GM19043 (cell line): ENCODE measurements at regions not wholly inside any gene's neighbourhood (a gene's known extent, or its start where the extent isn't known, plus 50 kb on each side); places are given as distances from the start of the nearest gene placed in this dataset.

ENCODE experiments used
- ATAC-seq: cut with Tn5 transposase; IDR thresholded peaks from one replicate; pipeline ENCODE4 v1.9.1; 2021; ENCODE audit warnings: low read depth; ENCODE audit not compliant: unreplicated experiment

DNA sequence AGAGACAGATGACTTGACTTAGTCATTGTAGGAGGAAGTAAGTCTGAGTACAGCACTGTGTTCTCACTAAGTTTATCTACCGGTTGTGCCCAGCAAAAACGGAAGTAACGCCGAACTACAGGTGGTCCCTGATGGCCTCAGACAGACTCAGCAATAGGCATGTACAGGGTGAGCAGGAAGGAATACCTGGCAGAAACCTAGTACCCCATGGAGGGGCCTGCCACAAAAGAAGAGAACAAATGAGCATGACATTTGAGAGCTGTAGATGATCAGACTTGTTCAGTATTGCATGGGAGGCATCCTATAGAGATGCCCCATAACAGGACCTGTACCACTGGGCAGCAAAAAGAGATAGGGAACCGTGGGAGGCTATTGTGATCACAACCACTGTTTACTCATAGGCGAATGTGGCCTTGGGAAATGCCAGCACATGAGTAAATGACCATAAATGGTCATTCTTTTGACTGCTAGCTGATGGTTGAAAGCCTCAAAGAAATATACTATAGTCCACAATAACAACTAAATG is 106.4 kb upstream of the TAB2 start:
- ATAC-seq: peak; percentile 65

DNA sequence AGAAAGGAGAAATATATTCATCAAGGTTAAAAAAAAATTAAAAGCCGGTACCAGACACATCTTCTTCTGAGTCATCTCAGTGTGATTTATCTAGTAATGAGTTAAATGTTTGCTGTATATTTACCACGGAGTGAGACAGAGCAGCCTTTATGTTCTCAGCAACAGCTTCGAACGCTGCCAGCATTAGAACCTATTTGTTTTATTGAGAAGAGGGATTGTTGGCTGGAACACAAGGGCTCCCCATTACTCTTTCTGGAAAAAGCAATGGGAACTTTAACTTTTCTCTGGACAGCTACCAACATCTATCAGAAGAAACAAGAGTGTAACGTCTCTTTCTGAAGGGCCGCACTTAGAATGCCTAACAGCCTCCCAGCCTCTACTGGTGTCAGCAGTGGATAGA is 105.3 kb upstream of the TAB2 start:
- ATAC-seq: no peak

DNA sequence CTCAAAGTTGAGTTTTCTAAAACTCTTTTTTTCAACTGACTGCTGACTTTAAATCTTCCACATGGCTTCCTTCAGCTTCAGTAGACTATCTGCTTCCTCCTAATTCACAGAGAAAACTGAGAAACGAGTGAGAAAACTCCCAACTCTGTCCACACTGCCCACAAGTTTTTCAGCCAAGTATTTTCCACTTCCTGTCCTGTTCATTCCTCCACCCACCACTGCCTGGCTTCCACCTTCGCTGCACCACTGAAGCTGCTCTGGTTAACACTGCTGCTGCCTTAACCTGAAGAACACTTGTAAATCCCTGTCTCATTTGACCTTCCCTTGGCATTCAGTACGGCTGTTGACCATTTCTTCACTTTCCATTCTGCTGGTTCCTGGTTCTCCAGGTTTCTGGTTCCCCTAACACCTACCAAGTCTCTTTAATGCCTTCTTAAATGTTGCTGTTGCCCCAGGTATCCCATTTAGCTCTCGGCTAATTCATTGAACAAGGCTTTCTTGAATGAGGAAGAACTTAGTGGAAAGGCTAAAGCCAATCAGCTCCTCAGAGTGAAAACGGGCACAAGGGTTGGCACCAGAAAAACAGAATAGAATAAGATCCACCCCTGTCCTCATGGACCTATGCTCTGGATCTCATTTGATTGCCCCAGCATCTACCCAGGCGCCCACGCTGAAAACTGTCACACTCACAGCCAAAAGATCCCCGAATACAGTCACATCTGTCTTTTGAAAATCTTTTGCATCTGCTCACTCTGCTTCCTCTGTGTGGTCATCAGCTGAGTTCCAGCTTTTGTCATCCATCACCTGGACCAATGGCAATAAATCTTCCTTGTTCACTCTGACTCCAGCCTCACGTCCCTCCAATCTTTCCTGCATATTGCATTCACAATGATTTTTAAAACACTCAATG is 104.4 kb upstream of the TAB2 start:
- no peak for ATAC-seq

DNA sequence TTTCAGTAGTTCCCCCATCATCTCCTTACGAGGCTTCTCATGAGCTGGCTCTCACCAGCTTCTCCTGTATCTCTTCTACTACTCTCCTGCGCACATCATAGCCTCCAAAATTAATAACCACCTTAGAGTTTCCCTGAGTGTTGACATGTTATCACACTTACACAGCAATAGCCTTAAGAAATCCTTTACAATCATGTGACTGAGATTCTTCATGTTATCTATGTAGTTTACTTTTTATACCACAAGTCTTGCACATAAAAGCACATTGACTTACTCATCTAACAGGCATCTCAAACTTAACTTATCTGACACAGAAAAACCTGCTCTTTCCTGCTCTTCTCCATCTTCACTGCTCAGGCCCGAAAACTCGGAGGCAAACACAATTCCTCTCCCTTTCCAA is 103.7 kb upstream of the TAB2 start:
- no peak for ATAC-seq

DNA sequence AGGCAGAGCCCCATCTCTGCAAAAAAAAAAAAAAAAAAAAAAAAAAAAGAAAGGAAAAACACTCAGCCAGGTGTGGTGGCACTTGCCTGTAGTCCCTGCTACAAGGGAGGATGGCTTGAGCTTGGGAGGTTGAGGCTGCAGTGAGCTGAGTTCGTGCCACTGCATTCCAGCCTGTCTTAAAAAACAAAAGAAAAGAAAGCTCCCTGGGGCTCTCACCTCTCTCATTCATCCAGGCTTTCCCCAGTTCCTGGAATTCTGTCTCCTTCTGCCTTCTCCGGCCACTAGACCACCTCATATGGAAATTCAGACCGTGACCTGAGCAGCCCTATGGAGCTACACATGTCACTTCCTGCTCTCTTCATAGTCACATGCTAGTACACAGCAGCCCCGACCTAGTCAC is 101.1 kb upstream of the TAB2 start:
- ATAC-seq: no peak

DNA sequence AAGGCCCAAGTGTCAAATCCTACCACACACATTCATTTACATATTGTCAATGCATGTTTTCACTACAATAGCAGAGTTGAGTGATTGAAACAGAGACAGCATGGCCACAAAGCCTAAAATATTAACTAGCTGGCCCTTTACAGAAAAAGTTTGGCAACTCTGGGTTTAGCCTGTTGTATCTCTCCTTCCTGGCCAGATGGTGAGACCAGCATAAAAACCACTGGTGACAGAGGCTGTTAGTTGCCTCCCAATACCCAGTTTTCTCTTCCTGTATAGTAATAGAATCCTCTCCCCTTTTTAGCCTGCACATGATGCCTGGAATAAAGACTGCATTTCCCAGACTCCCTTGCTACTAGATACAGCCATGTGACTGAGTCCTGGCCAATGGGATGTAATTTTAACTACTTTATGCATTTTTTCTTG is 100.0 kb upstream of the TAB2 start:
- ATAC-seq: peak; percentile 75

DNA sequence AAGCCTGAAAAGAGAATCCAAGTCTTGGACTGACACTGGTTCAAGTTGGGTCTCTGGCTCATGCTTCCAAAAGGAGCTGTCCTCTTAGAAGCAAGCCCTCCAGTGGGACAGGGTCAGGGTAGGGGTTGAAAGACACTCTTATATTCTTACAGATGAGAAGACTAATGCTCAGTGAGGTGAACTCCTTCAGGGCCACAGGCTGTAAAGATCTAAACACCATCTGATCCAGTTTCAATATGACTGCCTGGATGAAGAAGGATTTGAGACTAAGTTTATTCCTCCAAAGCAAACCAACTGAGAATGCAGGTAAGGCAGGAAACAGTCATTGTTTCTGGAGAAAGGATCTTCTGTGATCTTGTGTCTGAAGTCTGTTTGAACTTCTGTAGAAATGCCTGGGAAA is 99.0 kb upstream of the TAB2 start:
- no peak for ATAC-seq

DNA sequence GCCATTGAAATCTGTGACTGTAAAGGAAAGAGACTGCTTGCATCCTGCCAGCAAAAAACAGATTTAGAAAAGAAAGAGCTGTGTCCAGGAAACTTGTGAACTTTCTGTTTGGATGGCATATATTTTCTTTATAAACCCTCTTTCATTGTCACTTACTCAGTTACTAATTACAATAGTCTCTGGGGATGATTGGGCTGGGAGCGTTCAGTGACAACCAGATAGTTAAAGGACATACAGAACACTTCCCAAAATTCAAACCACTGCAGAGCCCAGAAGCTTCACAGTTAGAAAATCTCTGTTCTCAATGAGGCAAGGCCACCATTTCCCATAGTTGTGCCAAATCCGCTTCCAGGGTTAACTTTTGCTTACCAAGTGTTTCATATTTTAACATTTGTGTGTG is 98.6 kb upstream of the TAB2 start:
- no peak for ATAC-seq

DNA sequence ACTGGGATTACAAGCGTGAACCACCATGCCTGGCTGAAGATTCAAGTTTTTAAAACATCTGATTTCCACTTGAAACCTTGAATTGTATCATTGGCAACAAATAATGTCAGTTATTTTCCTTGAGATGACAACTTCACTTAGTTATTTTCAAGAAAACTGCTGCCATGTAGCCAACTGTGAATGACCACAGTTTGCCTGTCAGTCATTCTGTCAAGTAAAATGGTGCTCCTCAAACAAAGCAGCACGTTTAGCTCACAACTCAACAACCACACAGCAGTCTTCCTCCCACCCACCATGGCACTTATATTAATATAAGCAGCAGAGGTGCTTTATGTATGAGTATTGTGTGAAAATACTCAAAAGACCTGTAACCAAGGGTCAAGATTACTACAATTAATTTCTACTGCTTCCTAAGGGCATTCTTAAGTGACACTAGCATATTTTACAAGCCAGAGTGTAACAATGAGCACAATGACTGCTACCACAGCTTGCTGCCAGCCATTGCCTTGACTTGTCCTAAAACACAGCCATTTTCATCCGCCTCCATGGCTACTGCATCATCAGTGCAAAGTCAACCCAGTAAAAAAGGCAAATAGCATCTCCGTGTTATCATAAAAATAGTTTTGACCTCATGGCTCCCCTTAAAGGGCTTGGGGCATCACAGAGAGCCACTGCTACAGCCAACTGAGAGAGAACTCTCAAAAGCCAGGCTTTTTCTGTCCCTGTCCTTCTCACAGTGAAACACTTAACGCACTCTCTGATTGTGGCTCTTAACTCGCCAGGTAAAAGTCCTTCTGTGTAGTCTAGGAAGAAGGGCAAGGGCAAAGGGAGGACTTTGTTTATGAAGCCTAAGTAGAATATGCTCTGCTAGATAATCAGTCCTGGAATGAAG is 96.4 kb upstream of the TAB2 start:
- ATAC-seq: no peak

DNA sequence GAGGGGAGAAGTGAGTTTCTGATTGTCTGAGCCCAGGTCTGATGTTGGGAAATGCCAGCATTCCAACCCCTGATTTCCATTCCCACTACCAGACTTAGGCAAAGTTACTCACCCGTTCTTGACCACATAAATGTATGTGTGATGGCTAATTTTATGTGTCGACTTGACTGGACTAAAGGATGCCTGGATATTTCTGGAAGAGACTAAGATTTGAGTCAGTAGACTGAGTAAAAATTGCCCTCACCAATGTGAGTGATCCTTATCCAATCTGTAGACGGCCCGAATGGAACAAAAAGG is 95.8 kb upstream of the TAB2 start:
- no peak for ATAC-seq

DNA sequence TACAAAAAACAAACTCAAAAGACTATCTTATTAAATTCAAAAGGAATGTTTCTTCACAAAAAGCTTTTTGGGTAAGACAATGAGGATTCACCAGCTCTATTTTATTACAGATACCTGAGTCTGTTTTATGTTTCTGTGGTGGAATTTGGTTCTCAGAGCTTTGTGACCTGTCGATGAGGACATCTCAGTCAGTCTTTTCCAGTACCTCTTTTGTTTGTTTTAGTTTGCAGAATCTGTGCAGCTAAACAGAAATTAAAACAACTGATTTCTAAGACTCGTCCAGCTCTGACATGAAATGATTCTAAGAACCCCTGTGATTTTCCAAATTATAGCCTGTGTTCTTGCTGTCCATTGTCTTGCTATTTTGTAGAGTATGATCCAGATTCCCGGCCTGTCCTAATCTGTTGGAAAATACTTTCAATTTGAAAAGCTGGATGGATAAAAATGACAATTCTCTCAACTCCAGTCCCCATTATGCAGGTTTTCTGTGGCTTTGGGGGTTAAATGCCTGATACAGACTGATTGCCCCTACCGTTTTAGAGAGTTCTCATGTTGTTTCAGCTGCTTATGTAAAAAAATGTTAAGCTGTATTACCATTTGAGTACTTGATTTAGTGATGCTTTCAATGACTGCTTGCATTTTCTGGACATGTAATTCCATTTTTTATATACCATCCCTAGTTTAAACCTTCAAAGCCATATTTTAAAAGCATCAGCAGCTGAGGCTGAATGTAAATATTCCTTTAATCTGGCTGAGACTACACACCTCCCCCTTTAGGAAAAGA is 94.2 kb upstream of the TAB2 start:
- no peak for ATAC-seq

DNA sequence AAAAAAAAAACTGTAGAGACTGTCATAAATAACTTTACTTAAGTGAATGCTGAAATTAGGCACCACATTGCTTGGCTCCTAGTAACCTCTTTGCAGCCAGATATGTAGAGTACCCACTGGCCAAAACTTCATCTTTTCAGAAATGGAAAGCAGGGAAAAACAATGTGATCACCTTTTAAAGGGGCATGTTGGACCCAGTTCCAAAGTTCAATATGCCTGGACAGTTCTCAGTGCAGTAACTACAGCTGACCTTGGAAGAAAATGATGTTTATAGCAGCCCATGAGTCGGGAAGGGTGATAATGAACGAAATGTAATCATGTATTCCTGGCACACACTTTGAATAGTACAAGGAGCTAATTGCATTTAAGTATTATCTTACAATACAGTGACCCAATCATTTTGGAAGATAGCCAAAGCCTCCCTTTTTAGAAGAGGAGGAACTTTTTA is 93.6 kb upstream of the TAB2 start:
- ATAC-seq: no peak

DNA sequence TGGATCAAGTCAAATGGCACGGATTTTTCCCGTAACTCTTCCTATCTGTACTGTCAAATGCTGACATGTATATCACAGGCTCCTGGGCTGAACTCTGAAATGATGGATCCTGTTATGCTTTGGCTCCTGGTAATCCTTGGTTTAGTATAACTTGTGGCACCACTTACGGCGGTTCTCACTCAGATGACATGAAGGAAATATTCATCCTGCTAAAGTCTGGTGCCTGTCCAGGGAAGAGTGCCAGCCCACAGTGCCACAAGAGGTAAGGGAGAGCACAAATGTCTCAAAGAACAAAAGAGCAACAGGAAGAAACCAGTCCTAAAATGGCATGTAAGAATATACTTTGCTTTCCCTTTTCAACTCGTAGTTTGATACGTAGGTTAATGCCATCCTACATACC is 93.1 kb upstream of the TAB2 start:
- ATAC-seq: no peak

DNA sequence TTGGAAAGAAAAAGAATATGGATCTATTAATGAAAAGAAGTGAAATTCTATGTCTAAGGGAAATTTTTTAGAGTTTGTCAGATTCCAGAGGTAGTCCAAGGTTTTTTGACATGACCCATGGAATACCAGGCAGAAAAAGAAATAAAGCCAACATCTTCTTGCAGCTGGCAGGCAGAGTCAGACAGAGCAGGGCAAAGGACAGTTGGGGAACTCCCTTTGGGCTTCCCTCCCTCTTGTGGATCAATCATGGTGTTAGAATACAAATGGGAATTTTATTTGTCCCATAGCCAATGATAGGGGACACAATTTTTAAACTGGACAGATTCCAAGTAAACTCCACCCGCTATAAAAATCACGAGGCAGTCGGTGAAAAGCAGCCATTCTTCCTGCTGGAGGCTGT is 92.1 kb upstream of the TAB2 start:
- no peak for ATAC-seq

DNA sequence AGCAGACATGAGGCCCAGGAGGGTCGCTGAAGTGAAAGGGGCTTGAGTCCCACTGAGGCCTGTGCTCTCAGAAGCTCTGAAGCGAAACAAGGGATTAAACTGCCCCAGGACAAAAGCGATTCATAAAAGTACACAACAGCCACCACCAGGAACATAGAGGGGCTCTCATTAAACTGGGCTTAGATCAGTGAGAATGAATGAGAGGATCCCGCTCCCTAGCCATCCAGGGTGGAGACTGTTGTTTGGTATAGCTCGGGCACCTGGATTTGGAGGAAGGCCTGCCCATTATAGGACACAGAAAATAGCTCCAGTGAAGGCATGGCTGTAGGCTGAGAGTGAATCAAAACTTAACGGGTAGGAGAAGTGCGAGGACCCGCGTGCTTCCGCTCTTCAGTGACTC is 91.6 kb upstream of the TAB2 start:
- ATAC-seq: no peak

DNA sequence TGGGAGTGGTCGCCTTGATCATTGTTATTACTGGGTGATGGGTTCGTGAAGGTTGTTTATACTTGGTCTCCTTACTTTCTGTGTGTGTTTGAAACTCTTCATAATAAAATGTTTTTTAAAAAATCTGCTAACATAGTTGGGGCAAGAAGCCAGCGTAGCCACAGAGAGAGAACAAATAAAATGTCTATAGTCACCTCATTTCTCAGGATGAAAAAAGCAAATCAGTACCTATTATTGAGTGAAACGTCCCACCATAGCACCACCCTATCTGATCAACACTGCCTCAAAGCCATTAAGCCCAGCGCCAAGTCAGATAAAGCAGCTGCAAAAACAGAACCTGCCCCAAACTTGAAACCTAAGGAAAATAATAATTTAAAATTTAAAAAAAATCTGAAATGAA is 89.7 kb upstream of the TAB2 start:
- no peak for ATAC-seq

DNA sequence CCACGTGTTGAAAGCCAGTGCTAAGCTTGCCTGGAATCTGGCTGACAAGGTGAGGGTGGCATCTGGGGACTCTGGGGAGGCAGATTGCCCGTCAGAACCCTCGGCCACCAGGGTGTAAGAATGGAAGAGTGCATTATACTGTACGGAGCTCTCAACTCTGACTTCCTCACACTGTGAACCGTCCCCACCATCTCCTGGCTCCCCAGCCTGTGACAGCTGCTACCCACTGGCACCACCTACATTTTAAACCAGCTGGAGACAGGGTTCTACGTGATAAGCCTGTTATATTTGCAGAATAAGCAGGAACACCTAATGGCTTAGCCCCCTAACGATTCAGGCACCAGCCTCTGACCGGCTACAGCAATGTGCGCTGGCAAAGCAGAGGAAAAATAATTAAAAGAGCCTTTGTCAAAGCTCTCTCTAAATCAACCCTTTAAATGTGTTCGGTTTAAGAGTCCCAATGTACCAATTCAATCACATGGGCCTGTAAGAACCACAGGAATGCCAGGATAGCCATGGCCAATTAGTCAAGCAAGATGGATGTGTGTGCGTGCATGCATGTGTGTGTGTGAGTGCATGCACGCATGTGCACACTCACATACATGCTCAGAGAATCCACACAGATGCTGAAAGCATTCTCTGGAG is 89.1 kb upstream of the TAB2 start:
- ATAC-seq: no peak

DNA sequence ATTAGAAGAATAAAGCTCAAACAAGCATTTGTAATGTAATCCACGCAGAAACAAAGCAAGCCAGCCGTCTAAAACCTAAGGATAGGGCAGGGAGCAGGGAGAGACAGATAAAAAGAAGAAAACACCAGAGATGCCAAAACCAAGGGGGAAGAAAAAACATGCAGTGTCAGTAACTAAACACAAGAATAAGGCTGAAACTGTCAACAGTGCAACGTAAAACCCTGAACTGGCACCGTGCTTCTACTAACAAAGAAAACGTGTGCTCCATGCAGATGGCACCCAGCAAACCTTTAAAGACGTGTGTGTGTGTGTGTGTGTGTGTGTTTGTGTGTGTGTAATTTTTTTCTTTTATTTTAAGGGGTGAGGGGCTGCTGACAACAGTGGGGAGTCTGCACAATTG is 88.4 kb upstream of the TAB2 start:
- no peak for ATAC-seq

DNA sequence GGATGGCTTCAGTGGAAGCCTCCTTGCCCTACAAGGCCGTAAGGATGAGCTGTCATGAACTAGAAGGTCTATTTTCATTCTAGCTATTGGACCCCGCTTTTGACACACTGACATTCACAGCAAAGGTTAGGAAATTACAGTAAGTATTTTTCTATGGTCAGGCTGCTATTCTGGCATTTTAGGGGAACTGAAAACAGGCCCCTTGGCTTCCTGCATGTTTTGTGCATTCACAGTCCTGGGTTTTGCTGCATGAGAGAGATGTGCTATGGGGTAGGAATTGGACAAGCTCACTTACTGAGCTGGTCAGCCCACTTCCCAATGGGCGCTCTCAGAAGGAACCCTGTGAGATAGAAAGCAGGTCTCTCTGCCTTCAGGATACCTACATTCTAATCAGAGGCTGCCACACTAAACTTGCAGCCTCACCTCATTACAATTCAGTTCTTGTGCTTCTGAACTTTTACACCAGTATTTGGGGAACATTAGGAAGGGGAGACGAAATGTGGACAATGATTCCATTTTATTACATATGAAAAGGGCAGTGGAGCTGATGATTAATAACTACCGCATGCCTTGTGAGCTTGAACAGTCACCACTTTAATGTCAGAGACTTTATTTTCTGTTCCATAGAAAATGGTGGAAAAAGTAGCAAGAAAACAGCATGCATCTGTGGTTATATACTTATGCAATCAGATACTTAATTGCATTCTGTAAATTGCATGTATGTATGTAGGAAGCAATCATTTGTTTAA is 86.6 kb upstream of the TAB2 start:
- ATAC-seq: peak; percentile 33

DNA sequence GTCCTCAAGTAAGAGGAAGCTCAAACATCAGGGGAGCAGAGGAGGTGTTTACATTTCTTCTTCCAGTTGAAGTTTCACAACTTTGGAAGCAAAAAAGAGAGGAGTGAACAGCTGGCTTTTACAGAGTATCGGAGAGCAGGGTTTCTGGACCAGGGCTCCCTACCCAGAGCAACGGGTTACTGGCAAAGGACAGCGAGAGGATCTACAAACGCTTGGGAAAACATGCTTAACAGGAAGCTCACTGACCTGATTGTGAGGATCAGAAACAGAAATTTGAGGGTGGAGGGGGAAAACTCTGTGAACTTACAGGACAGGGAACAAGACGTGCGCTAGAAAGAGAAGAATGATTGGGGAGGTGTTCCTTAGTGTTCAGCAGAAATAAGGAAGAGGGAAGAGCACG is 85.7 kb upstream of the TAB2 start:
- ATAC-seq: no peak
